PC-3 (cell line): ENCODE measurements at regions not wholly inside any gene's neighbourhood (a gene's known extent, or its start where the extent isn't known, plus 50 kb on each side); places are given as distances from the start of the nearest gene placed in this dataset.
"Not testable (repeated sequence)": the region's sequence is repeated elsewhere in the genome, so short reads cannot be mapped to it uniquely, and the experiment has no call there.

ENCODE experiments used
- ATAC-seq: fragments of 200-7000 bp; cut with Tn5 transposase; 2 replicates; pipeline ENCODE4 v1.9.1; 2020; ENCODE audit warnings: mild to moderate bottlenecking, moderate library complexity
- BruUV-seq: library from RNA; stranded (reverse); fragments of 400-500 nt; replicated peaks from 2 replicates; lab custom pipeline; 2021; lab: Mats Ljungman, UMichigan
- CTCF ChIA-PET: fragments of 300-600 bp; sonication (Branson Sonifier 250); formaldehyde crosslinking; loops from one replicate; lab custom pipeline; 2022; ENCODE audit warnings: antibody characterized with exemption; lab: Charles Lee
- POLR2A ChIA-PET: fragments of 300-600 bp; sonication (Branson Sonifier 250); formaldehyde crosslinking; loops from one replicate; lab custom pipeline; 2022; ENCODE audit warnings: antibody characterized with exemption; ENCODE audit not compliant: unreplicated experiment; lab: Charles Lee
- DNase-seq: peaks from one replicate; pipeline ENCODE4 v3.0.0-alpha.2; 2015
- H2AFZ ChIP-seq: fragments of 300-600 bp; sonication (generic); 2 replicates; pipeline ENCODE4 v1.6.0; 2016; ENCODE audit warnings: antibody characterized with exemption, low read length
- H3F3A ChIP-seq: fragments of 300-600 bp; sonication (generic); one replicate; pipeline ENCODE4 v1.6.0; 2017; ENCODE audit warnings: antibody characterized with exemption, low read length, control low read depth, mild to moderate bottlenecking; ENCODE audit not compliant: unreplicated experiment
- H3K27ac ChIP-seq: fragments of 300-600 bp; sonication (generic); 2 replicates; pipeline ENCODE4 v1.5.1; 2016; ENCODE audit warnings: mild to moderate bottlenecking, low read length
- H3K27me3 ChIP-seq: fragments of 300-600 bp; sonication (generic); 2 replicates; pipeline ENCODE4 v1.6.1; 2016; ENCODE audit warnings: low read length, mixed read lengths
- H3K36me3 ChIP-seq: fragments of 300-600 bp; sonication (generic); 2 replicates; pipeline ENCODE4 v1.6.1; 2016; ENCODE audit warnings: low read depth, mixed run types, low read length, mixed read lengths
- H3K4me1 ChIP-seq: fragments of 300-600 bp; sonication (generic); 2 replicates; pipeline ENCODE4 v1.5.1; 2016; ENCODE audit warnings: low read length; ENCODE audit not compliant: insufficient read depth
- H3K4me2 ChIP-seq: fragments of 300-600 bp; sonication (generic); 2 replicates; pipeline ENCODE4 v1.6.0; 2016; ENCODE audit warnings: low read length
- H3K4me3 ChIP-seq: fragments of 300-600 bp; sonication (generic); 2 replicates; pipeline ENCODE4 v1.5.1; 2016; ENCODE audit warnings: mild to moderate bottlenecking, low read length, mixed read lengths
- H3K79me2 ChIP-seq: fragments of 300-600 bp; sonication (generic); 2 replicates; pipeline ENCODE4 v1.6.1; 2017; ENCODE audit warnings: low read length, mixed read lengths
- H3K9ac ChIP-seq: fragments of 300-600 bp; sonication (generic); 2 replicates; pipeline ENCODE4 v1.6.0; 2016; ENCODE audit warnings: mild to moderate bottlenecking, low read length
- H3K9me2 ChIP-seq: fragments of 300-600 bp; sonication (generic); replicated peaks from 2 replicates; pipeline ENCODE4 v1.6.1; 2016; ENCODE audit warnings: mixed run types, low read length, mixed read lengths
- H3K9me3 ChIP-seq: fragments of 300-600 bp; sonication (generic); 2 replicates; pipeline ENCODE4 v1.6.1; 2016; ENCODE audit warnings: low read length, mixed read lengths
- H4K20me1 ChIP-seq: fragments of 300-600 bp; sonication (generic); 2 replicates; pipeline ENCODE4 v1.6.1; 2016; ENCODE audit warnings: low read length, mixed read lengths
- CTCF ChIP-seq: fragments of 300-600 bp; sonication (generic); conservative IDR thresholded peaks from 2 replicates; pipeline ENCODE4 v1.5.1; 2017; ENCODE audit warnings: antibody characterized with exemption, low read depth, mild to moderate bottlenecking, low read length
- EZH2 ChIP-seq: fragments of 300-600 bp; sonication (generic); IDR thresholded peaks from one replicate; pipeline ENCODE4 v1.6.1; 2017; ENCODE audit warnings: antibody characterized with exemption, mild to moderate bottlenecking, low read length; ENCODE audit not compliant: unreplicated experiment
- EZH2phosphoT487 ChIP-seq: fragments of 300-600 bp; sonication (generic); IDR thresholded peaks from 2 replicates; pipeline ENCODE4 v1.6.1; 2018; ENCODE audit warnings: mild to moderate bottlenecking, antibody characterized with exemption, low read length, borderline replicate concordance
- intact Hi-C: fragments of 100-400 bp; cut with micrococcal nuclease; formaldehyde crosslinking; loops from 2 replicates; pipeline ENCODE4 v1.9.0; 2023

DNA sequence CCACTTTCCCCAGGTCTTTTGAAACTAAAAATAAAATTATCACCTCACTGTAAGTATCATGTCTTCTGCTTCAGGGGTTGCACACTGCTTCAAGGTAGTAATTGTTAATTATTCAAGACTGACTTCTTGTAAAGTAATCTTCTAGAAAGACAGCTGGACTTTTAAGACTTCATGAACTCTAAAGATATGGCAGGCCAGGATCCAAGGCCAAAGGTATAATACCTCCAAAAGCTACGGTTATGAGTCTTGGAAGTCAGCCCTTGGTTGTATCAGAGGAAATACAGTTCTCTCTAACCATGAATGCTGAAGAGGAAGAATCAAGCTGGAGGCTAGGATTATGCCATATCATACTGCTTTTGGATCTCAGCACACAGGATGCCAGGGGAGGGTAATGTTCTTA, 1346.8 kb upstream of the GJE1 start:
- ATAC-seq (no peak), DNase-seq (no peak)
- Histone ChIP-seq H3F3A (no peaks in the 10 kb centered on the region), H3K79me2 (no peaks in the 10 kb centered on the region), H3K4me3 (no peak overlapping the region), H4K20me1 (no peaks in the 10 kb centered on the region), H3K4me2 (no peak overlapping the region), H3K27me3 (no peaks in the 10 kb centered on the region), H3K27ac (no peak overlapping the region), H3K36me3 (no peaks in the 10 kb centered on the region), H3K4me1 (no peaks in the 10 kb centered on the region), H2AFZ (no peak overlapping the region), H3K9me3 (no peaks in the 10 kb centered on the region), H3K9ac (no peak overlapping the region), H3K9me2 (no peaks in the 10 kb centered on the region)
- TF ChIP-seq EZH2phosphoT487 (no peak), CTCF (no peak), EZH2 (no peak)
- intact Hi-C loops: no loop called here
- BruUV-seq: no TSS peak
- ChIA-PET POLR2A (no interaction called here), CTCF (no interaction called here)

DNA sequence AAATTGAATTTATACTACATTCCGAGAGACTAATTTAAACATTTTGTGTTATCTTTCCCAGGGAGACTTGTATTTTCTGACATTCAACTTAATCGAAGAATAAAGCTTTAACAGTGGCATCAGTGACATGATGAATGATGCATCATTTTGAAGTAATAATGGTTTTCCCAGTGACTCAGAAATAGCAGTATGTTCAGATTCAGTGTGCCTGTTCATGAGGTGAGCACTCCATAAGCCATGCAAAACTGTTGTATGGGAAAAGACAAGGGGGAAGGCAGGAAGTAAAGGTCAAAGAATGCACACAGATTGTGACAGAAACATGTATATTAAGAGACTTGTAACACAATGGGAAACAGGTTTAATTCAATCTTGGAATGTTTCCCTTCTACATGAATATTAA, 1348.2 kb upstream of the GJE1 start:
- Histone ChIP-seq H2AFZ (no peak overlapping the region), H3K79me2 (no peaks in the 10 kb centered on the region), H3K27me3 (no peaks in the 10 kb centered on the region), H3F3A (no peaks in the 10 kb centered on the region), H3K9me2 (no peaks in the 10 kb centered on the region), H3K9ac (no peak overlapping the region), H3K4me2 (no peak overlapping the region), H4K20me1 (no peaks in the 10 kb centered on the region), H3K27ac (peak overlapping the region; percentile 20; the same call in 1 of the 2 replicates), H3K4me1 (peaks cover 7% of the 10 kb centered on the region), H3K4me3 (no peak overlapping the region), H3K9me3 (no peaks in the 10 kb centered on the region), H3K36me3 (no peaks in the 10 kb centered on the region)
- DNase-seq (peak; percentile 35), ATAC-seq (no peak)
- intact Hi-C loops: no loop called here
- TF ChIP-seq CTCF (no peak), EZH2phosphoT487 (no peak), EZH2 (no peak)
- ChIA-PET CTCF (no interaction called here), POLR2A (no interaction called here)
- no TSS peak for BruUV-seq

GRCh38 chr6:140783504-140783903, 1349.2 kb upstream of the GJE1 start:
- H3F3A ChIP-seq, H3K4me2 ChIP-seq, H3K36me3 ChIP-seq, BruUV-seq, H3K9me3 ChIP-seq, H2AFZ ChIP-seq, H3K9me2 ChIP-seq, H3K4me3 ChIP-seq, H4K20me1 ChIP-seq, DNase-seq, H3K9ac ChIP-seq, CTCF ChIA-PET, H3K27ac ChIP-seq, POLR2A ChIA-PET, H3K79me2 ChIP-seq, ATAC-seq, intact Hi-C loops, H3K27me3 ChIP-seq: not testable (repeated sequence)
- H3K4me1 ChIP-seq: peaks cover 13% of the 10 kb centered on the region
